Left lung (tissue), 4 donors: ENCODE measurements at regions not wholly inside any gene's neighbourhood (a gene's known extent, or its start where the extent isn't known, plus 50 kb on each side); places are given as distances from the start of the nearest gene placed in this dataset.

Source experiments
- ATAC-seq: fragments of 200-7000 bp; cut with Tn5 transposase; one replicate; pipeline ENCODE4 v1.9.1; 2020; ENCODE audit warnings: moderate library complexity
- DNase-seq, 4 donors: peaks; one replicate each; pipeline ENCODE4 v3.0.0-alpha.2; 2013 to 2020
- H3K27ac ChIP-seq, 2 donors: fragments of 200-600 bp; sonication (generic) in 1 of 2; one replicate each; pipeline versions ENCODE4 v1.5.0 to v1.8.0; 2020 to 2021
- H3K27me3 ChIP-seq, 2 donors: fragments of 200-600 bp; sonication (generic) in 1 of 2; one replicate each; pipeline versions ENCODE4 v1.5.0 to v1.8.0; 2020 to 2021
- H3K36me3 ChIP-seq, 2 donors: fragments of 200-600 bp; sonication (generic) in 1 of 2; one replicate each; pipeline versions ENCODE4 v1.5.0 to v1.8.0; 2020 to 2021
- H3K4me1 ChIP-seq, 2 donors: fragments of 200-600 bp; one replicate each; pipeline ENCODE4 v1.8.0; 2021
- H3K4me3 ChIP-seq, 2 donors: fragments of 200-600 bp; sonication (generic) in 1 of 2; one replicate each; pipeline versions ENCODE4 v1.5.0 to v1.8.0; 2020 to 2021; ENCODE audit warnings: mild to moderate bottlenecking in 1 of 2
- H3K9me3 ChIP-seq, 2 donors: fragments of 200-600 bp; sonication (generic) in 1 of 2; one replicate each; pipeline versions ENCODE4 v1.5.0 to v1.8.0; 2020 to 2021
- intact Hi-C, 2 donors: fragments of 100-400 bp; cut with DNase I; formaldehyde crosslinking; loops; one replicate each; pipeline versions ENCODE4 v1.11.2 to v1.14.2; 2022
- TF ChIP-seq, protein P1 (sequence below), 2 donors: fragments of 200-600 bp; sonication (generic) in 1 of 2; IDR thresholded peaks; one replicate each; pipeline versions ENCODE4 v1.5.0 to v1.8.0; 2021; ENCODE audit warnings: antibody characterized with exemption in 2 of 2
- donor health status: DM: no; HTN: yes; CAD: no.
- donor health status: DM: no; HTN: no; CAD: no.

GRCh38 chr4:186910385-186910784 is 186.7 kb upstream of the FAT1 start:
- intact Hi-C loops: no loop called here
- ATAC-seq (no peak), DNase-seq (no peak)
- TF ChIP-seq, protein P1, sequence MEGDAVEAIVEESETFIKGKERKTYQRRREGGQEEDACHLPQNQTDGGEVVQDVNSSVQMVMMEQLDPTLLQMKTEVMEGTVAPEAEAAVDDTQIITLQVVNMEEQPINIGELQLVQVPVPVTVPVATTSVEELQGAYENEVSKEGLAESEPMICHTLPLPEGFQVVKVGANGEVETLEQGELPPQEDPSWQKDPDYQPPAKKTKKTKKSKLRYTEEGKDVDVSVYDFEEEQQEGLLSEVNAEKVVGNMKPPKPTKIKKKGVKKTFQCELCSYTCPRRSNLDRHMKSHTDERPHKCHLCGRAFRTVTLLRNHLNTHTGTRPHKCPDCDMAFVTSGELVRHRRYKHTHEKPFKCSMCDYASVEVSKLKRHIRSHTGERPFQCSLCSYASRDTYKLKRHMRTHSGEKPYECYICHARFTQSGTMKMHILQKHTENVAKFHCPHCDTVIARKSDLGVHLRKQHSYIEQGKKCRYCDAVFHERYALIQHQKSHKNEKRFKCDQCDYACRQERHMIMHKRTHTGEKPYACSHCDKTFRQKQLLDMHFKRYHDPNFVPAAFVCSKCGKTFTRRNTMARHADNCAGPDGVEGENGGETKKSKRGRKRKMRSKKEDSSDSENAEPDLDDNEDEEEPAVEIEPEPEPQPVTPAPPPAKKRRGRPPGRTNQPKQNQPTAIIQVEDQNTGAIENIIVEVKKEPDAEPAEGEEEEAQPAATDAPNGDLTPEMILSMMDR (IDR thresholded peaks at IDR 0.05): no peak
- H3K36me3 ChIP-seq: no peaks in the 10 kb centered on the region
- no peak overlapping the region for H3K27ac ChIP-seq
- no peak overlapping the region for H3K4me3 ChIP-seq
- H3K27me3 ChIP-seq: no peaks in the 10 kb centered on the region
- no peaks in the 10 kb centered on the region for H3K4me1 ChIP-seq
- peaks cover 0 to 2% of the 10 kb centered on the region in 2 donors for H3K9me3 ChIP-seq

- Histone ChIP-seq H3K4me1 (no peaks in the 10 kb centered on the region), H3K9me3 (no peaks in the 10 kb centered on the region), H3K4me3 (no peak overlapping the region), H3K27ac (no peak overlapping the region), H3K27me3 (no peaks in the 10 kb centered on the region), H3K36me3 (no peaks in the 10 kb centered on the region)
- TF ChIP-seq, protein P1 (IDR thresholded peaks at IDR 0.05): no peak
- no peak for DNase-seq
- no peak for ATAC-seq
- intact Hi-C loops: no loop called here
These were observed 188.9 kb upstream of the FAT1 start for GRCh38 chr4:186912606-186913005.

DNA sequence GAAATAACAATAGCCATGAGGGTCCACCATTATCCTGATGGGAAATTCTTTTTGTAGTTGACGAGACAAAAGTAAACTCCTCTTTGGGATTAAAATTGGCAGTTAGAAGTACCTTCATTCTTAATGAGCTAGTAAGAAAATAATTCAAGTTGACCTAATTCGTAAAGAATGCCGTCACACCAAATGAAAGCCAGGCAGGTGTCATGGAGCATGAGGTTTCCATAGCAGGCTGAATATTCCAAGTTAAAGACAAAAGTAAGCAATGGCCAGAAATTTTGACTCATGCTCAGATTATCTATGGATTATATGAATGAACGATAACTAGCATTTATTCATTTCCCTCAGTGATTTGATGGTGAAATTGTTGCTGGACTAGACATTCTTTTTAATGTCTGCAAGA is 192.2 kb upstream of the FAT1 start:
- Histone ChIP-seq H3K27ac (no peak overlapping the region), H3K36me3 (no peaks in the 10 kb centered on the region), H3K27me3 (no peaks in the 10 kb centered on the region), H3K4me1 (no peaks in the 10 kb centered on the region), H3K4me3 (no peak overlapping the region), H3K9me3 (no peaks in the 10 kb centered on the region)
- TF ChIP-seq, protein P1 (IDR thresholded peaks at IDR 0.05): no peak
- no peak for DNase-seq
- ATAC-seq: no peak
- intact Hi-C loops: no loop called here

GRCh38 chr4:186917136-186917535 is 193.5 kb upstream of the FAT1 start:
- no peaks in the 10 kb centered on the region for H3K9me3 ChIP-seq
- DNase-seq: no peak
- intact Hi-C loops: no loop called here
- H3K27ac ChIP-seq: no peak overlapping the region
- H3K27me3 ChIP-seq: no peaks in the 10 kb centered on the region
- no peaks in the 10 kb centered on the region for H3K4me1 ChIP-seq
- H3K36me3 ChIP-seq: no peaks in the 10 kb centered on the region
- TF ChIP-seq, protein P1 (IDR thresholded peaks at IDR 0.05): no peak
- no peak for ATAC-seq
- no peak overlapping the region for H3K4me3 ChIP-seq

DNA sequence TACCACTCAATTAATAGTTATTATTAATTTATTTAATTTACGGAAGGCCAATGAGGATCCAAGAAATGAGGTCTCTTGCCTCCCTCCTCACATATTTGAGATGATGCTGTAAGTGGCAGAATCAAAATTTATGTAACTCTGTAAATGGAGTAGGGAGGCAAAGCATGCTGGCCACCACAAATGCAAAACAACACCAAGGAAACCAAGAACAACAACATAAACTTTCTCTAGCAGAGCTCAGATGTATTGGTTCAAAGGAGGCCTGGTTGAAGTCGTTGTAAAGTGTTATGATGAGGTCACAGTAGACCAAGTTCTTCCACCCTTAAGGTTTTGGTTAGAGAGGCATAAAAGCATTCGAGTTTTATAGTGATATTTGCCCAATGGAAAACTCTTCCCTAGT is 194.8 kb upstream of the FAT1 start:
- no peak for DNase-seq
- TF ChIP-seq, protein P1 (IDR thresholded peaks at IDR 0.05): no peak

More for the DNA sequence above, 194.8 kb upstream of the FAT1 start:
- Histone ChIP-seq H3K27ac (no peak overlapping the region), H3K36me3 (no peaks in the 10 kb centered on the region), H3K9me3 (no peaks in the 10 kb centered on the region), H3K27me3 (no peaks in the 10 kb centered on the region), H3K4me1 (no peaks in the 10 kb centered on the region), H3K4me3 (no peak overlapping the region)
- ATAC-seq: no peak
- intact Hi-C loops: no loop called here
